NCI-H2171 treated with DMSO at 0.1 percent for 48 hours (cell line): ENCODE measurements at regions not wholly inside any gene's neighbourhood (a gene's known extent, or its start where the extent isn't known, plus 50 kb on each side); places are given as distances from the start of the nearest gene placed in this dataset.

ENCODE experiments used
- DNase-seq: peaks from one replicate; lab custom pipeline; 2025; lab: John Stamatoyannopoulos, UW

- no peak for DNase-seq
These were observed 110.8 kb upstream of the CDC42EP3 start for GRCh38 chr2:37782155-37782673.

DNA sequence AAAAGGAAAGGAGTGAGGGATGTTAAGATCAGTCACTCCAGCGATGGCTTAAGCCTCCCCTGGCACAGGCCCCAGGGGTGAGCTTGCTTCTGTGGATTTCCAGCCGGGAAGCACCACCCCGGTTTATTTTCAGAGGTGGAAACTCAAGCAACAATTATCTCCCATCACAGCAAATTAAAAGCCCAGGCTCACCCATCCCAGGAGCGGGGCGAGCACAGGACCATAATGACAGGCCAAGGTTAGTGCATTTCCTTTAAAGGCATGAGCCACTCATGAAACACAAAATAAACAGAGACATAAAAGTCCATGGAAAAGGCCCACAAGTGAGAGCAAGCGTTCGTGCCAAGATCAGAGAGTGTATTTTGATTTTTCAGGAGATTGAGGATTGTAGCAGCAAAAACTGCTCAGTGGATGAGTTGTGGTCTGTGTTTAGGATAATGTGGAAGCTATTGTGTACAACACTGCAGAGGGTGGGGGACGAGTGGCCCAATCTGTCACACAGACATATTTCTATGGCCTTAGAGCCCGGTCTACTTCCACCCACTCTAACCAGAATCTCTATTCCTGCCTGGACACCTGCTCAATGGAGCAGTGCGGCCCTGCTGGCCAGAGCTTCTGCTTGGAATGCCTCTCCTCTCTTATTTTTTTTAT lies 111.4 kb upstream of the CDC42EP3 start:
- DNase-seq = no peak

- no peak for DNase-seq
These were observed 112.1 kb upstream of the CDC42EP3 start for GRCh38 chr2:37783545-37783944.

DNA sequence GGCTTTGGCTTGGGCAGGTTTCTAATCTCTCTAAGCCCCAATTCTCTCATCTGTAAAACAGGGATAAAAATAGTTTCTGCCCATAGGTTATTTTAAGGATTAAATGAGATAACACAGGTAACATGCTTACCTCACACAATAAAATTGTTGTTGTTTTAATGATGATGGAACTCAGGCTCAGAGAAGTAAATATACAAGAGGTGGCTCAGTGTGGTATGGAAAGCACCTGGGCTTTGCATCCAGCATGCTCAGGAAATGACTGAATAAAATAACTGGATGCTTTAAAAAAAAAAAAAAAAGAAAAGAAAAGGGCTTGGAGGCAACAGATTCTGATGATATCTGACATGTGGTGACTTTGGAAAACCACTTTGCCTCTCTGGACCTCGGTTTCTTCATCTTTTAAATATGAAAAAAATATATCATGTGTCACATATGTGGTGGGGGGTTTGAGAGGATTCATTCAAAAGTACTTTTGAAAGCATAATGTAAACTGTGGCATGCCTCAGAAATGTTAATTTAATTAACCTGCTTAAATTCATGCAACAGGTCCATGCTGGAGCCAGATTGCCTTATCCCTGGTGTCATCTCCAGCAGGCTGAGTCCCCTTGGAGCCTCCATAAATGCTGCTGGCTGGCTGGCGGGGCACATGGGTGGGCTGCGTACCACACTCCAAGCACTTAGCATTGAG lies 112.8 kb upstream of the CDC42EP3 start:
- no peak for DNase-seq

DNA sequence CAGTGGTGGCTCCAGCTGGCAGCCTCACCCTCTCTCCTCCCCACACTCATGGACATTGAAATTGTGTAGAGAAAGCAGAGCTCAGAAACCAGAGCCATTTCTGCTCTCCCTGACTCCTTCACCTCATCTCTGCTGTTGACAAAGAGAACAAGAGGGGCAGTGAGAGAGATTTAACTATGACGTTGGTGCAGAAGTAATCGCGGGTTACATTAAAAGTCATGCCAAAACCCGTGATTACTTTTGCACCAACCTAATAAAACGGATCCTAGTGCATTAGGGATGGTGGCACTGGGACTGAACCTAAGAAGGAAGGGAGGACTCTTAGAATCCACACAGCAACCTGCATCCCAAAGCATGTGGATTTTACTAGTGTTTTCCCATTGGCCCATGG lies 113.3 kb upstream of the CDC42EP3 start:
- DNase-seq = no peak

DNA sequence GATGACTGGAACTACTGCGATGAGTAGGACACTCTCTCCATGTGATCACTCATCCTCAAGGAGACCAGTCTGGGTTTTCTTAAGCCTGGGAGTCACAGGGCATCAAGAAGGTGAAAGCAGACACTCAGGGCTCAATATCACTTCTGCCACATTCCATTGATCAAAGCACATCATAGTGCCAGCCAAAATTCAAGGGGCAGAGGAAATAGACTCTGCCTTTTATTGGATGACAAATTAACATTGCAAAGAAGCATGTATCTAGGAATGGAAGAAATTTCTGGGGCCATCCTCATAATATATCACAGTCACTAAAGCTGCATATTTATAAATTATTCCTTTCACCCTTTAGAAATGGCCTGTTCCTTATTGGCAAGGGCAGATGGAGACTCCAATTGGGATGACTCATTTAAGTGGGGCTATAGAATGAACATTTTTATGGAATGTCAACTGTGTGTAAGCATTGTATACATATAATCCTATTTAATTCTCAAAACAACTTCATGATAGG lies 114.8 kb upstream of the CDC42EP3 start:
- no peak for DNase-seq

- peak; percentile 97 for DNase-seq
These were observed 115.4 kb upstream of the CDC42EP3 start for GRCh38 chr2:37786854-37787253.

- DNase-seq = no peak
These were observed 117.3 kb upstream of the CDC42EP3 start for GRCh38 chr2:37788602-37789209.

- DNase-seq = no peak
These were observed 118.6 kb upstream of the CDC42EP3 start for GRCh38 chr2:37790019-37790418.

DNA sequence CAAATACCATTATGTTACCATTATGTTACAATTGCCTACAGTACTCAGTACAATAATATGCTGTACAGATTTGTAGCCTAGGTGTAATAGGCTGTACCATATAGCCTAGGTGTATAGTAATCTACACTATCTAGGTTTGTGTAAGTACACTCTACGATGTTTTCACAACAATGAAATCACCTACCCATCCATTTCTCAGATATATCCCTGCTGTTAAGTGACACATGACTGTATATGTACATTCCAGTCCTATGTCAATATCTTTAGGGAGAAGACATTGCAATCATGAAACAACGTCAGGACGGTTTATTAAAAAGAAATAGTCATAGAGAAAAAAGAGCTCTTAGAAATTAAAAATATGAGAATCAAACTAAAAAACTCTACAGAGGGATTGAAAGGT lies 119.0 kb upstream of the CDC42EP3 start:
- DNase-seq = no peak

- no peak for DNase-seq
These were observed 120.9 kb upstream of the CDC42EP3 start for GRCh38 chr2:37792366-37792765.

DNA sequence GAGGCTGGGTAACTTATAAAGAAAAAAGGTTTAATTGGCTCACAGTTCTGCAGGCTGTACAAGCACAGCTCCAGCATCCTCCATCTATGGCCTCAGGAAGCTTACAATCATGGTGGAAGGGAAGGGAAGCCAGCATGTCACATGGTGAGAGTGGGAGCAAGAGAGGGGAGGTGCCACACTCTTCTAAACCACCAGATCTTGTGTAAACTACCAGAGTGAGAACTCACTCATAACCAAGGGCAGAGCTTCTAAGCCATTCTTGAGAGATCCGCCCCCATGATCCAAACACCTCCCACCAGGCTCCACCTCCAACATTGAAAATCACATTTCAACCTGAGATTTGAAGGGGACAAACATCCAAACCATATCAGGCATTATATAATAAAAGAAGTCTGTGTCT lies 121.6 kb upstream of the CDC42EP3 start:
- no peak for DNase-seq

GRCh38 chr2:37794717-37795116 lies 123.3 kb upstream of the CDC42EP3 start:
- DNase-seq = no peak

DNA sequence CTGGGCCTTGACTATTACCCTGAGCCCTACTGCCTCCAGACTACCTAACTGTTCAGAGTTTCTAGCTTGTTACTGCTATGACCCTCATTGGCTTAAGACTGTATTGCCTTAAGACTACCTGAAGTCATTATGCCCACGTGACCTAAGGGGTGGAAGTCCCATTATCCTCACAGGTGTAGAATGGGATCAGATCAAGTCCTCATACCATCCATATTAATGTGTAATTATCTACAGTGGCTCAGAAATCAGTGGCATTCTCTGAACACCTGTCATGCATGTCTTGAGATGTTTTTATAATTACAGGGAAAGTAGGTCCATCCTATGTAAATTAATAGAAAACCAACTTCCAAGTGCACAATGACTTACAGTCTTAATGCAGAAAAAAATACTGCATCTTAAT lies 124.0 kb upstream of the CDC42EP3 start:
- no peak for DNase-seq

DNA sequence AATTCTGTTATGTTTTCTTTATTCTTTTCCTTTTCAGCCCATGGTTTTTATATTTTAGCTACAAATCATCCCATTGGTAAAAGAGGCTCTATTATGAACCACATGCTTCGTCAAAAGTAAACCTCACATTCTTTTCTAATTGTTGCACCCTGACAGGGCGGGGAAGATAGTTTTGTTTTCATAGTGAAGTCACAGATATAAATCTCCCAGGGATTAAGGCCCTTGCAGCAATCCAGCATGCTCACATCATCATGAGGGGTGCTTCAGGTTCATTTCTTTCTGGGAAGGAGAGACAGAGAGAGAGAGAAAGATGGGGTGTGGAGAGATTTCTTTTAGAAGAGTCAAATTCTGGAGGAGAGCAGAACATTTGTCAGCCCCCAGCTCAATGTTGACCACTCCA lies 124.5 kb upstream of the CDC42EP3 start:
- DNase-seq = no peak

- no peak for DNase-seq
These were observed 125.0 kb upstream of the CDC42EP3 start for GRCh38 chr2:37796481-37796880.

DNA sequence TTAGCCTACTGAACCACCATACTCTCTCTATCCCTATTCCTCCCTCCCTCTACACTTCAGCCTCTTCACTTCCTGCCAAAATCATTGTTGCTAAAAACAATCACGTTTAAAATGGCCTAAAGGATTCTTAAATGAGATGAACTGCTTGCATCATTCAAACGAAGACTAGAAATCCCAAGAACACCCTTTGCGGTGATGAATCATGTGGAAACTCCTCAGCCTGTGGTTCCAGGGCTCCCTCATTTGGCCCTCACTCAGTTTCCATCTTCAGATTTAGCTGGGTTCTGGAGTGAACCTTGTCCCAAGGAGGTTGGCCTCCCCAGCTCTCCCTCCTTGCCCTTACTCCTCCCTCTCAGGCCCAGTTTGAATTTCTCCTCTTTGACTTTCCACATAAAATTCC lies 125.6 kb upstream of the CDC42EP3 start:
- DNase-seq = no peak

DNA sequence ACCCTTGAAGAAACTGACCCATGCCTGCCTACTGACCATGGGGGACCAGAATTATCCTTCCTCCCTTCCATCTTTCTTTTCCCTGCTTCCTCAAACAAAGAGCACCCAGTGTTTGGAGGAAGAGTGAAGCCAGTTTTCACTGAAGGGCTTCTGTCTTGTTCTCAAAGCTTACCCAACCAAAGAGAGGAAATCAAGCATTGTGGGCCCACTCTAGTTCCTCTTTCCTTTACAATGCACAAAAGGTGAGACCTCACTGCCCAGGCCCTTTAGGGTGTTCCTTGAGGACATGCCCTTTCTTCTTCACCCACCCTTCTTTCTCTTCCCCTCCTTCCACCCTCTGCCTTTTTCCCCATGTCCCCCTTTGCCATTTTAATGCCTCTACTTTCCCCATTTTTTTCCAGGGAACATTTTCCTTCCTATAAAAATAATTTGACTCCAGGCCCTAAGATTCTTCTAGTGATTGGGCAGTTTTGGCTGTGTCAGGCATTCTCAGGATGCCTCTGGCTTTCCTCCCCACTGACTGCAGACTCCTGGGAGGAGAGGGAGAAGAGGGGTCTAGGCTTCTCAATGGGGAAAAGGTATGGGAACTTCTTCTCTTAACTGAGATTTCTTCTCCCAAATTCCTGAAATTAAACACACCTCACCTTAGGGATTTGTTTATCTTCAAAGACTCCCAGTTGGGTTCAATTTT lies 126.6 kb upstream of the RMDN2 start:
- DNase-seq = no peak

DNA sequence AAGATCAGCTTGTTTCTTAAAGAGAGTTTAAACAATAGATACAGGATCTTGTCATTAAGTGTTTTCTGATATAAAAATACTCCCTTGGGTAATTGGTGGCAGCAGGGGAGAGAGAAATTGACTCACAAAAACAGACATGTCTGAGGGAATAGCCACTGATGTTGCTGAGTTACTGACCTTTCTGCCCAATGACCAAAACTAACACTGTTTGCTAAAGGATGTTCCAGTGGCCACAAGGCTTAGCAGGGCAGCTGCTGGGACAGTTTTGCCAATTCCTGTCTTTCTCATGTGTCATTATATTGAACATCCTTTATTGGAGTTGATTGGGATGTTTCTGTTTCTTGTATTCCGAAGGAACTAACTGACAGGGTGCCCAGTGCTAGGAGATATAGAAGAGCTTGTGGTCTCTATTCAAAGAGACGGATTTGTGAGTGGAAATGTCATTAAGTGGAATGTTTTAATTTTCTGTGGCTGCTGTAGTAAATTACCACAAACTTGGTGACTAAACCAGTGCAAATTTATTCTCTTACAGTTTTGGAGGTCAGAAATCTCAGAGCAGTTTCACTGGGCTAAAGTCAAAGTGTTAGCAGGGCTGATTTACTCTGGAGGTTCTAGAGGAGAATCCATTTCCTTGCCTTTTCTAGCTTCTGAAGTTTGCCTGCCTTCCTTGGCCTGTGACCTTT lies 124.8 kb upstream of the RMDN2 start:
- no peak for DNase-seq

DNA sequence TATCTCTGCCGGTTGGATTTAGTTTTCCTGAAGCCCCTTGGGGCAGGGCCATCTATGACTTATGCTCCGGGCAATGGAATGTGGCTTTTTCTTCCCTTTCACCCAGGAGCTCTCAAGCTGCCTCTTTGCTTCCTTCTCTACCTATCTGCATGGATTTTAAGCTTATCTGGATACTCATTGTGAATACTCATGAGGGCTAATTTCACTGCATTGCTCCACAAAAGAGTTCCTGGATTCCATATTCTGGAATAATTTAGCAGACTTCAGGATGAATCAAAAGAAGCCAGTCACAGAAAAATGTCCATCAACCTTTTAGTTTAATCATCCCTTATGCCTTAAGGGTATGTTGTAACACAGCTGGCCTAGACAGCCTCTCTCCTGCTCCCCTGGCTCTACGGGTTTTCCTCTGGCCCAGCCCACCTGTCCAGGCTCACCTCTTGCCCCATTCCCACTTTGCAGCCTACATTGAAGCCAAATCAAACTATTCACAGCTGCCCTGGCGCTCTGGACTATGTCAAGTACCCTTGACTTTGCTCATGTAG lies 122.8 kb upstream of the RMDN2 start:
- no peak for DNase-seq

DNA sequence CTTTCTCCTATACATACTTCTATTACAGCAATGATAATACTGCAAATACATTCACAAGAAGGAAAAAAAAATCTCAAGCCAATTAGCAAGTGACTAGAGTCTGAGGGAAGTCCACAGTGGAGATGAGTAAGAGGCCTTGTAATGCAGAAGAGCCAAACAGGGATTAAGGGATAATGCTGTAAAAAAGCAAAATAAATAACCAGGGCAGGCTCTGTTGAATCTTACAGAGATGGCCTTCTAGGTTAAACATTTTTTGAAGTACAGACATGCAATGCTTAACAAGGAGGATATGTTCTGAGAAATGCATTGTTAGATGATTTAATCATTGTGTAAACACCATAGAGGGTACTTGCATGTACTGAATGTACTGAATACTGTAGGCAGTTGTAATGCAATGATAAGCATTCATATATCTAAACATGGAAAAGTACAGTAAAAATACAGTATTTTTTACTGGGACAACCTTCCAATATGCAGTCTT lies 122.1 kb upstream of the RMDN2 start:
- DNase-seq = no peak
